DOHH2 (cell line): ENCODE measurements at regions not wholly inside any gene's neighbourhood (a gene's known extent, or its start where the extent isn't known, plus 50 kb on each side); places are given as distances from the start of the nearest gene placed in this dataset.

Source experiments
- CTCF ChIP-seq: fragments of 200-600 bp; sonication (generic); IDR thresholded peaks from one replicate; pipeline ENCODE4 v1.5.1; 2014; ENCODE audit warnings: antibody characterized with exemption, mild to moderate bottlenecking, low read depth, low read length; ENCODE audit not compliant: poor library complexity, severe bottlenecking
- EZH2phosphoT487 ChIP-seq: fragments of 200-600 bp; sonication (generic); IDR thresholded peaks from 2 replicates; pipeline ENCODE4 v1.6.1; 2017; ENCODE audit warnings: borderline replicate concordance, mild to moderate bottlenecking, antibody characterized with exemption, low read length, moderate library complexity, mixed read lengths

- TF ChIP-seq CTCF, result no peak
- TF ChIP-seq EZH2phosphoT487, result no peak
Measured at GRCh38 chr3:80239301-80239700, 471.5 kb upstream of the ROBO1 start.
